GM18858 (cell line): ENCODE measurements at regions not wholly inside any gene's neighbourhood (a gene's known extent, or its start where the extent isn't known, plus 50 kb on each side); places are given as distances from the start of the nearest gene placed in this dataset.

Experiments used
- ATAC-seq: cut with Tn5 transposase; IDR thresholded peaks from one replicate; pipeline ENCODE4 v1.9.1; 2021; ENCODE audit not compliant: unreplicated experiment

GRCh38 chr2:201968476-201968875, 65.2 kb upstream of the FZD7 start:
- no peak for ATAC-seq

- ATAC-seq: no peak
These were observed 64.3 kb upstream of the FZD7 start for GRCh38 chr2:201969241-201969937.

- no peak for ATAC-seq
These were observed 63.5 kb upstream of the FZD7 start for GRCh38 chr2:201969938-201970785.

DNA sequence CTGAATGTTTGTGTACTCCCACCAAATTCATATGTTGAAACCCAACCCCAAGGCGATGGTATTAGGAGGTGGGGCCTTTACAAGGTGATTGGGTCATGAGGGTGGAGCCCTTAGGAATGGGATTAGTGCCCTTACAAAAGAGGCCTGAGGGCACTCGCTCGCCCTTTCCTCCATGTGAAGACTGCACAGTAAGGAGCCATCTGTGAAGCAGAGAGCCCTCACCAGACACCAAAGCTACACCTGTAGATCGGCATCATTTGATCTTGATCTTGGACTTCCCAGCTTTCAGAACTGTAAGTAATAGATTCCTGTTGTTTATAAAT, 62.9 kb upstream of the FZD7 start:
- no peak for ATAC-seq

GRCh38 chr2:201971531-201972228, 62.0 kb upstream of the FZD7 start:
- no peak for ATAC-seq

- no peak for ATAC-seq
These were observed 60.9 kb upstream of the FZD7 start for GRCh38 chr2:201972621-201973255.

GRCh38 chr2:201973305-201973928, 60.2 kb upstream of the FZD7 start:
- ATAC-seq: no peak

DNA sequence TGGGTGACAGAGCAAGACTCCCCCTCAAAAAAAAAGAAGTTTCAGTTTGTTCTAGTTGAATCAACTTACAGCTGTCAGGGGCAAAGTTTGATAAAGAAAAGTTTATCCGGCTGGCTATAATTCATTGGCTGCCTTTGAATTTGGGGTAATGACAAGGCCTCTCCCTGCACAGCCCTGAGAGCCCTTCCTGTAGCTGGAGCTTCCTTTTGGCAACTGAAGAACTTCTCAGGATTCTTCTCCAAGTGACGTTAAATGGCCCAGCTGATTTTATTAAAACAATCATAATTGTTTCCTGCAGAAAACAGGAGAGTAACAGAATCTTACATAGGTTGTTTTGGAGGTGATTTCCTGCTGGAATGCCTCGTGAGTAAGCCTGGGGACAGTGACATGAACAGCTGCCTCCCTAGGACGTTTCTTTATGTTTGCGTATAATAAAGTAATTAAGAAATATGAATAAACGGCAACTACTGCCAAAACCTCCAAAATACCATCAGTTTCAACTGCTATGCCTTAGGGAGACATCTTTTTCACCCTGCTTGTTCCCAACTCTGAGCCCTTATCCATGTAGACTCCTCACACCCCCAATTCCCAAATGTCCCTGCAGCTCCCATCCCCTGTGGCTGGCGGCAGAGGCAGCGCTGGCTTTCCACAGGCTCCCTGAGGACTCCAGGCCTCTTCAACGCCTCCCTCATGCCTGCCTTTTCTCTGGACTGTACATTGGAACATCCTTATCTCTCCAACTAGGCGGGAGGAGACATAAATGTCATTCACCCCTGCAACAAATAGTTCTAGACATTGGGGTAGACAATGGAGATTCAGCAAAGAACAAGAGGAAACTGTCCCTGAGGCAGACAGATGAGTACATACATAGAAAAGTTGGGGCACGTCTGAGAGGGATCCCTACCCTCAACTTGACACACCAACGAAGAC, 59.2 kb upstream of the FZD7 start:
- no peak for ATAC-seq

- no peak for ATAC-seq
These were observed 58.2 kb upstream of the FZD7 start for GRCh38 chr2:201975434-201975833.

- ATAC-seq: no peak
These were observed 57.6 kb upstream of the FZD7 start for GRCh38 chr2:201975964-201976612.

DNA sequence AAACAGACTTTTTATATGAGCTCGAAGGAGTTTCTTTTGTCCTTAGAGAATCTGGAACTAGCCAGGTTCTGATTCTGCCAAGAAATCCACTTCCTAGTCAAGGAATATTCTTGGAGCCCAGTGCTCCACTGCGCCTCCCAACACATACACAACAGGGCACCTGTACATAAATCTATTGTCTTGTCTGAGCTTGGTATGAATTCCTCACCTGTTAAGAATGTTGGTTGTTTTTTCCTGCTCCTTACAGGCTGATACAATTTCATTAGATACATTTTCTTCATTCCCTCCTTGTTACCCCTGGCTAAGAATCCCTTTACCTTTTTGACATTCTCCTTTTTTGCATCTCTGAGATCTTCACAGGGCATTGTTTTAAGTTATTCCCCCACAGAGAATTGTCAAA, 56.0 kb upstream of the FZD7 start:
- ATAC-seq: no peak

DNA sequence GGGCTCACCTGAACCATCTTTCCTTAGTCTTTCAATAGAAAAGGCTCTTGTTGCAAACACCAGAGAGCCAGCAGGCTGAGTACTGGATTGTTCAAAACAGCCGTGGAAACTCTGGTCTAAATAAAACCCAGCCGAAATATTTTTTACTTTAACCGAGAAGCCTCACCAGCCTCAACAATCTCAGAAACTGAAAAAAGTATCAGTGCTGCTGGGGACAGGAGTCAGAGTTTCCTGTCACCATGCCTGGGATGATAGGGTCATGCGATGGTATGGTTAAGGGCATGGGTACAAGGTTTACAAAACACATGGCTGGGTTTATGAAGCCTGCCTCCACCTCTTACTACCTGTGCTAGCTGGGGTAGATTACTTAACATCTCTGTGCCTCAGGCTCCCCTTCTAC, 55.3 kb upstream of the FZD7 start:
- no peak for ATAC-seq

- no peak for ATAC-seq
These were observed 54.7 kb upstream of the FZD7 start for GRCh38 chr2:201978986-201979385.

- ATAC-seq: peak; percentile 68
These were observed 53.2 kb upstream of the FZD7 start for GRCh38 chr2:201980389-201980821.

DNA sequence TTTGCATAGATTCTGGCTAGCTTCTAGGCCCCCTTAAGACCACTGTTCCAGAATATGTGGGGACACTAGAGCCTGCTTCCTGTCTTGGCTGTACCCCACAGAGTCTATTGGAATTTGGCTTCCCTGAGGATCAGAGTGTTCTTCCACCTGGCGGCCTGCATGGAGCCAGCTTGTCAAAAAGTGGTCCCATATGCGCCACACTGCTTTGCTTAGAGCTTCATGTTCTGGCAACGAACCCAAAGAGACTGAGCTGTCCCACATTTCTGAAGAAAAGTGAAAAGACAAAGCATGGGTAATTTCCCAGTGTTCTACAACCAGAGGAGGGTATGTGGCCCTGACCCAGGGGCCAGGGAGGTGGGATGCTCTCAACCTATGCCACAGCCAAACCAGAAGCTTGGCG, 52.7 kb upstream of the FZD7 start:
- ATAC-seq: no peak

- no peak for ATAC-seq
These were observed 50.5 kb upstream of the FZD7 start for GRCh38 chr2:201983174-201983573.

DNA sequence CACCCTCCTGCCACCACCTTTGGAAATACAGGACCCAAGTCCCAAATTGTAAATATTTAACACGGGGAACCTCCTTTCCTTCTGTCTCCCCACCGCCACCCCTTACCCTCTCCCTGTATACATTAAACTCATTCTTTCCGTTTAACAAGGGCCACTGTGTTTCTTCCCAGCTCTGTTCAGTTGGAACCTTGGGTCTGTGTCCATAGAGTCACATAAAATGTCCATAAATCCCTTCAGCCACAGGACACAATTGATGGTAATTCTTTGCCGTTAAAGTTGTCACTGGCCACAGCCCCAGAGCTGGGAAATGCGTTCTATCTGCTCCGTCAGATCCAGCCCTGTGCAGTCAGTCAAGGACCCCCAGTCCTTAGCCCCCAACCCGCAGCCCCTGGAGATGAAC, 49.9 kb upstream of the FZD7 start:
- no peak for ATAC-seq
